Urinary bladder (tissue), 3 donors: ENCODE measurements at regions not wholly inside any gene's neighbourhood (a gene's known extent, or its start where the extent isn't known, plus 50 kb on each side); places are given as distances from the start of the nearest gene placed in this dataset.
"Not testable (repeated sequence)": the region's sequence is repeated elsewhere in the genome, so short reads cannot be mapped to it uniquely, and the experiment has no call there.

Experiments
- DNase-seq: peaks from one replicate; pipeline ENCODE4 v3.0.0-alpha.2; 2015; ENCODE audit errors: extremely low spot score
- H3K27ac ChIP-seq: one replicate; pipeline ENCODE4 v1.5.1; 2013; ENCODE audit warnings: low read depth, mild to moderate bottlenecking, moderate library complexity
- H3K36me3 ChIP-seq: one replicate; pipeline ENCODE4 v1.6.1; 2013; ENCODE audit warnings: mild to moderate bottlenecking, moderate library complexity; ENCODE audit not compliant: insufficient read depth
- H3K4me1 ChIP-seq: one replicate; pipeline ENCODE4 v1.6.1; 2013; ENCODE audit warnings: mild to moderate bottlenecking, moderate library complexity; ENCODE audit not compliant: insufficient read depth
- H3K4me3 ChIP-seq: one replicate; pipeline ENCODE4 v1.5.1; 2013; ENCODE audit warnings: low read depth, low read length
- WGBS: extraction: QIAGEN DNeasy Blood & Tissue Kit; methylation state at CpG from one replicate; pipeline ENCODE4 v1.1.7; 2013; 5-methylcytosine and 5-hydroxymethylcytosine counted together
- donor health status: healthy with polysubstance abuse.
- donor health status: healthy.

DNA sequence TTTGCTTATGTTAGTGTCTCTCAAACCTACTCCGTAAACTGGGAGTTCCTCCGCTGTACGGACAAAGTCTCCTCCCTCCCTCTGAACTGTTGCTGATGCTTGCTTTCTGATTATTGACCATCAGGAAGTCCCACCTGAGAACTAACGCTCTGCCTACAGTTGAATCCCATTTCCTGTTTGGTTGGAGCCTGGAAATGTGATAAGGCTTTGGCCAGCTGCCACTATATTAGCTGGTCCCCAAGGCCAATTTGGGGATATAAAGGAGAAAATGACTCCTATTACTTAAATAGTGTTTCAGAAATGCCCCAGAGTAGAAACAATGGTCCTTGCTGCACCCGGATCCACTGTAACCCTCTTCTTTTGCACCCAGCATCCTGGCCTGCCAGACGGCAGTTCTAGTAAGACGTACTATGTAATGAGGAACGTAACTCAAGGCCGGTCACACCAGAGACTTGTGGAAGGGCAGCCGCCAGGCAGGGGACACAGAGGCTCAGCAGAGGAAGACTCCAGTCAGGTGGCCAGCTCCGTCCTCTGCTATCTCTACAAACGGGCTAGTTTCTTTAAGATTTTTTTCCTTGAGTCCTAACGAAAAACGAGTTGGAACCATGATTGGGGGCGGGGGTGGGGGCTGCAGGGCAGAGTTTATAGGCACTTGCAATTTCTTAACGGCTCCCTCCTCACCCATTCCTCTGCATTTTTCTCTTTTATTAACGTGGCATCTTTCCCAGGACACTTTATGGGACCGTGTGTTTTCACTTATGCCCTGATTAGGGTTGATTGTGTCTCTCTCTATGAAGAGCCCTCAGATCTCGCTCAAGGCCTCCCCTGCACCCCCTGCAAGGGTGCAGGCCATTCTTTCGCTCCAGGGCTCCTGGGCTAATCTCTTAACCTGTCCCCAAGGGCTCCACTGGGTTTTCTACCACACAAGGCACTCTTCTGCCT lies 72.8 kb upstream of the CDON start:
- Histone ChIP-seq H3K27ac (no peak overlapping the region), H3K4me1 (peaks cover 2% of the 10 kb centered on the region), H3K36me3 (no peaks in the 10 kb centered on the region), H3K4me3 (no peak overlapping the region)
- WGBS = 46% methylated on average over 20 of the region's 20 CpGs
- no peak for DNase-seq

- no peak overlapping the region for H3K4me3 ChIP-seq
- WGBS = 77% methylated on average over 8 of the region's 8 CpGs
- peaks cover 2% of the 10 kb centered on the region for H3K4me1 ChIP-seq
- no peak overlapping the region for H3K27ac ChIP-seq
- DNase-seq = no peak
- no peaks in the 10 kb centered on the region for H3K36me3 ChIP-seq
Measured at GRCh38 chr11:126134461-126135155, 71.9 kb upstream of the CDON start.

DNA sequence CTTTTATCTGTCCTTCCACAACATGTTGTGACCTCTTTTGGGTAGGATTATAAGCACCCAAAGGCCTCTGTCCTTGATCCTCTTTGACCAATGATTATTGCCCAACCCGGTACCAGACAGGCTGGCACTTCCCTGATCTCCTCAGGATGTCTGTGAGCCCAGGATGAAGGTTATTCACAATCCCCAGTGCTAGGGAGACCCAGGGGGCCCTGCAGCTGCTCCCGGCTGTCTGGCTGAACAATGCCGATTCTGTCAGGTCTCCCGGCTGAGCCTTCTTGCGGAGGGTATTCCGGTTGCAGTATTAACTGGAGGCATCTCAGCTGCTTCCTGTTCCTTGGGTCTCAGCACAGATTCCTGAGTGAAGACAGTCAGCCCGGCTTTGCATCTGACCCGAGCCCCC lies 71.2 kb upstream of the CDON start:
- Histone ChIP-seq H3K4me1 (peaks cover 2% of the 10 kb centered on the region), H3K4me3 (no peak overlapping the region), H3K36me3 (no peaks in the 10 kb centered on the region), H3K27ac (no peak overlapping the region)
- 65% methylated on average over 8 of the region's 8 CpGs for WGBS
- no peak for DNase-seq

DNA sequence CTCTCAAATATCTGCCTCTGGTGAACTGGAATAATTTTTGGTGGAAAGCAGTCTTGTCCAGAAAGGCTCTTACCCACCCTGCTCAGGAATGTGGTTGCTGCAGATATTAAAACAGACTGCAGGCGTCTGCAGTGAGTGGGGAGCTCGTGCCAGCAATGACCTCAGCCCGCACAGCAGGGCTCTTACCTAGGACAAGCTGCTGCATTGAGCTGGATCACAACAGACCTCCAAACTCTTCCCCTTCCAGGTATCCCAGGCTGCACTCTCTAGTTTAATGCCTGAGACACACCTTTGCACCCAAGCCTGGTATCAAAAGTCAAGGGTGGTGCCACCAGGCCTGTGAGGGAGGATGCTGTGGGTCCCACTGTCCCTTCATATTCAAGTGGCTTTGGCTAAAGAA lies 69.7 kb upstream of the CDON start:
- WGBS = 42% methylated on average over 3 of the region's 3 CpGs
- DNase-seq = no peak
- Histone ChIP-seq H3K36me3 (no peaks in the 10 kb centered on the region), H3K4me1 (peaks cover 2% of the 10 kb centered on the region), H3K27ac (no peak overlapping the region), H3K4me3 (no peak overlapping the region)

DNA sequence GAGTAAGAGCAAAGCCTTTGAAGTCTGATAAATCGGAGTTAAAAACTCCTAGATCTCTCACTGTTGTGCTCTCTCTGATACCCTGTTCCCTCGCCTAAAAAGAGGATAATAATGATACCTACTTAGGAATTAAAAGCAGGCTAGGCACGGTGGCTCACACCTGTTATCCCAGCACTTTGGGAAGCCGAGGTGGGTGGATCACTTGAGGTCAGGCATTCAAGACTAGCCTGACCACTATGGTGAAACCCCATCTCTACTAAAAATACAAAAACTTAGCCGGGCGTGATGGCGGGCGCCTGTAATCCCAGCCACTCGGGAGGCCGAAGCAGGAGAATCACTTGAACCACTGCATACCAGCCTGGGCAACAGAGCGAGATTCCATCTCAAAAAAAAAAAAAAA lies 68.1 kb upstream of the CDON start:
- not testable (repeated sequence) for H3K27ac ChIP-seq, DNase-seq, H3K4me3 ChIP-seq, H3K36me3 ChIP-seq, H3K4me1 ChIP-seq
- 90% methylated on average over 11 of the region's 11 CpGs for WGBS

DNA sequence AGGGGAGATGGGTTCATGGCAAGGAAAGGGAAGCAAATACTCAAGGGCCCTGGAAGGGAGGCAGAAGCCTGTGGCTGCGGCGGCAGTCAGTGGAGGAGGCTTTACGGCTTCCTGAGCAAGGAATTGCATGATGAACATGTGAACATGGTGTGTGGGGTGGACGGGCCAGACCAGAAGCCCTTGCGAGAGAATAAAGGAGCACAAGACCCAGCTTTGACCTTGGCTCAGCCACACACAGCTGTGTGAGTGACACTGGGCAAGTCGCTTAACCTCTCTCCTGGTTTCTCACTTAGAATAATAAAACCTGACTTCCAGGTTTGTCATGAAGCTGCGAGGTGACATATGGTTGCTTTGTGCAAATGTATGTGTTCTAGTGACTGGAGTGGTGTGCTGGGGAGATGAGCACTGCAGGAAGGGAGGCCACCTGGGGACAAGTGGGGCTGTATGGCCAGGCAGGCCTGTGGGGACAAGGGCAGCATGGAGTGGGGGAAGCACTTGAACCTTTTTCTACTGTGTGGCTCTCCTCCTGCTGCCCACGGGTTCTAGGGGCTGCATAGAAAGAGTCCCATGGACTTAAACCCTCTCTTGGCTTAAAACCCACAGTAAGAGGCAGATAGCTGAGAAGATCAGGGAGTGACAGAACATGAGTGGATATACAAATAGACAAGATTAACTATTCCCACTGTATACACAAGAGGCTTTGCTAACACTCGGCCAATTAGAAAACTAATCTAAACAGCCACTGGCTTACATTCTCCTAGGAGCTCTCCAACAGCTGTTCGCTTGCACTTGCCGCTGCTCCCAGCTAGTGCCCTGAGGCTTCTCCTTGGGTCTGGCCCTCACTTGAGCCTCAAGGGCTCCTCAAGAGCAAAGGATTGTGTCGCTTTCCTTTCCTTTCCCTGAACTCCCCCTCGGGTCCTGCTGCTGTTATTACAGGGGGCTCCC lies 67.3 kb upstream of the CDON start:
- Histone ChIP-seq H3K4me3 (no peak overlapping the region), H3K27ac (no peak overlapping the region), H3K36me3 (no peaks in the 10 kb centered on the region), H3K4me1 (no peaks in the 10 kb centered on the region)
- no peak for DNase-seq
- WGBS = 48% methylated on average over 13 of the region's 13 CpGs

DNA sequence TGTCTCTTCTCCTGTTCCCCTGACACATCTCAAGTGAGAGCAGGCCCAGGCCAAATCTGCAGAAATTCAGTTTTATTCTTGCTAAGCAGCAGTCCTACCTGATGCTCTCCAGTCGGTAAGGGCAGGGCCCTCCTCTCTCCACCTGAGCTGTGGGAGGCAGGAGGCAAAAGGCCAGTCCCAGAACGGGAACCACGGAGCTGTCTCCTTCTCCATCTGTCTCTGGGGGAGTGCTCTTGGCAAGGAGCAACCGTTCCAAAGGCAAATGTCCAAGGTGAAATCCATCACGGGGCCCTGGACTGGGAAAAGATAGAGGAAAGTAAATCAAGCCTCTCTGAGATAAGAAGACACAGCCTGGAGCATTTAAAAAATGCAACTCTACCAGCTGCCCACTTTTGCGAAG lies 65.2 kb upstream of the CDON start:
- H3K4me3 ChIP-seq = no peak overlapping the region
- no peaks in the 10 kb centered on the region for H3K4me1 ChIP-seq
- 12% methylated on average over 6 of the region's 6 CpGs for WGBS
- no peaks in the 10 kb centered on the region for H3K36me3 ChIP-seq
- no peak for DNase-seq
- H3K27ac ChIP-seq = no peak overlapping the region

- DNase-seq = no peak
- H3K27ac ChIP-seq = no peak overlapping the region
- 49% methylated on average over 7 of the region's 7 CpGs for WGBS
- no peaks in the 10 kb centered on the region for H3K36me3 ChIP-seq
- H3K4me1 ChIP-seq = no peaks in the 10 kb centered on the region
- H3K4me3 ChIP-seq = no peak overlapping the region
Measured at GRCh38 chr11:126127284-126127845, 64.7 kb upstream of the CDON start.

GRCh38 chr11:126124231-126124661 lies 61.6 kb upstream of the CDON start:
- DNase-seq = no peak
- H3K4me3 ChIP-seq = no peak overlapping the region
- no peaks in the 10 kb centered on the region for H3K4me1 ChIP-seq
- no peak overlapping the region for H3K27ac ChIP-seq
- no peaks in the 10 kb centered on the region for H3K36me3 ChIP-seq
- WGBS = 37% methylated on average over 5 of the region's 5 CpGs

- no peak for DNase-seq
- H3K27ac ChIP-seq = no peak overlapping the region
- 36% methylated on average over 2 of the region's 2 CpGs for WGBS
- H3K36me3 ChIP-seq = no peaks in the 10 kb centered on the region
- H3K4me3 ChIP-seq = no peak overlapping the region
- no peaks in the 10 kb centered on the region for H3K4me1 ChIP-seq
Measured at GRCh38 chr11:126123686-126124085, 61.0 kb upstream of the CDON start.

GRCh38 chr11:126122863-126123262 lies 60.2 kb upstream of the CDON start:
- DNase-seq = no peak
- H3K36me3 ChIP-seq = no peaks in the 10 kb centered on the region
- no peak overlapping the region for H3K4me3 ChIP-seq
- no peaks in the 10 kb centered on the region for H3K4me1 ChIP-seq
- 36% methylated on average over 3 of the region's 3 CpGs for WGBS
- no peak overlapping the region for H3K27ac ChIP-seq

DNA sequence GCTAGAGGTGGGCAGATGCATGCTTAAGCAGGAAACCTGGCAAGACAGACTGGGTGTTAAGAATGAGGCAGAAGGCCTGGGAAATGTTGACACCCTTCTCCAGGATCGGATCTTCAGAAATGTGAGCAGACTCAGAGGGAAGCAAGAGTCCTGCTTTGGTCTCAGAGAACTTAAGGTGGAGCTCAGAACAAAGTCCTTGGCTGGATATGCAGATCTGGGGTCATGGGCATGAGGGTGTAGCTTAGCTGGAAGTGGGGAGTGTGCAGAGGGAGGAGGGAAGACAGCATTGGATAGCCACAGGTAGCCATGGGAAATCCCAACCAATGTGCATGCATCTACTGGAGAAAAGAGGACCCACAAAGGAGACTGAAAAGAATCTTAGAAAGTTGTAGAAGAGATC lies 58.6 kb upstream of the CDON start:
- Histone ChIP-seq H3K36me3 (no peaks in the 10 kb centered on the region), H3K27ac (no peak overlapping the region)
- WGBS = 89% methylated on average over 1 of the region's 1 CpG

GRCh38 chr11:126118806-126119205 lies 56.1 kb upstream of the CDON start:
- WGBS = 89% methylated on average over 10 of the region's 10 CpGs

More for the DNA sequence above, 58.6 kb upstream of the CDON start:
- H3K4me3 ChIP-seq = no peak overlapping the region
- no peaks in the 10 kb centered on the region for H3K4me1 ChIP-seq
- DNase-seq = no peak

More at GRCh38 chr11:126118806-126119205, 56.1 kb upstream of the CDON start:
- no peak overlapping the region for H3K27ac ChIP-seq
- no peak for DNase-seq
- peaks cover 1% of the 10 kb centered on the region for H3K4me1 ChIP-seq
- H3K36me3 ChIP-seq = no peaks in the 10 kb centered on the region
- no peak overlapping the region for H3K4me3 ChIP-seq
